Osteoblast (primary cell): ENCODE measurements at regions not wholly inside any gene's neighbourhood (a gene's known extent, or its start where the extent isn't known, plus 50 kb on each side); places are given as distances from the start of the nearest gene placed in this dataset.
"Not testable (repeated sequence)": the region's sequence is repeated elsewhere in the genome, so short reads cannot be mapped to it uniquely, and the experiment has no call there.

ENCODE experiments used
- DNase-seq: peaks from one replicate; pipeline ENCODE4 v3.0.0; 2011; ENCODE audit warnings: low spot score, mixed read lengths; ENCODE audit not compliant: insufficient read length; ENCODE audit errors: missing footprints
- H2AFZ ChIP-seq: 2 replicates; pipeline ENCODE4 v1.6.0; 2011; ENCODE audit warnings: mild to moderate bottlenecking, low read length
- H3K27ac ChIP-seq: 2 replicates; pipeline ENCODE4 v1.5.1; 2011; ENCODE audit warnings: mild to moderate bottlenecking, low read depth, low read length, moderate library complexity
- H3K27me3 ChIP-seq: 2 replicates; pipeline ENCODE4 v1.6.0; 2012; ENCODE audit warnings: mild to moderate bottlenecking, control low read depth, inconsistent platforms, low read length, moderate library complexity; ENCODE audit not compliant: insufficient read depth
- H3K36me3 ChIP-seq: 2 replicates; pipeline ENCODE4 v1.5.1; 2011; ENCODE audit warnings: mild to moderate bottlenecking, low read length, control low read depth, moderate library complexity; ENCODE audit not compliant: insufficient read depth
- H3K4me1 ChIP-seq: 2 replicates; pipeline ENCODE4 v1.5.1; 2011; ENCODE audit warnings: mild to moderate bottlenecking, low read length, control low read depth, moderate library complexity; ENCODE audit not compliant: insufficient read depth
- H3K4me2 ChIP-seq: 2 replicates; pipeline ENCODE4 v1.6.0; 2011; ENCODE audit warnings: mild to moderate bottlenecking, low read length; ENCODE audit not compliant: insufficient read depth
- H3K4me3 ChIP-seq: fragments of 200-600 bp; sonication (generic); 3 replicates; pipeline ENCODE4 v1.5.1; 2012; ENCODE audit warnings: mild to moderate bottlenecking, low read length, inconsistent platforms; ENCODE audit not compliant: insufficient read depth
- H3K79me2 ChIP-seq: 2 replicates; pipeline ENCODE4 v1.6.0; 2012; ENCODE audit warnings: mild to moderate bottlenecking, low read length, control low read depth, inconsistent platforms; ENCODE audit not compliant: insufficient read depth
- H3K9me3 ChIP-seq: 2 replicates; pipeline ENCODE4 v1.5.1; 2011; ENCODE audit warnings: low read depth, low read length, control low read depth
- H4K20me1 ChIP-seq: 2 replicates; pipeline ENCODE4 v1.6.0; 2012; ENCODE audit warnings: mild to moderate bottlenecking, low read length, control low read depth; ENCODE audit not compliant: insufficient read depth
- TF ChIP-seq, protein P1 (sequence below): IDR thresholded peaks from 2 replicates; pipeline ENCODE4 v1.5.1; 2011; ENCODE audit warnings: mild to moderate bottlenecking, low read depth, low read length, moderate library complexity; ENCODE audit errors: extremely low read depth

- Histone ChIP-seq H4K20me1 (no peaks in the 10 kb centered on the region), H3K4me3 (no peak overlapping the region), H3K4me2 (no peak overlapping the region), H3K9me3 (no peaks in the 10 kb centered on the region), H3K36me3 (no peaks in the 10 kb centered on the region), H3K27ac (no peak overlapping the region), H3K79me2 (no peaks in the 10 kb centered on the region), H3K27me3 (no peaks in the 10 kb centered on the region), H2AFZ (no peak overlapping the region), H3K4me1 (no peaks in the 10 kb centered on the region)
- TF ChIP-seq, protein P1, sequence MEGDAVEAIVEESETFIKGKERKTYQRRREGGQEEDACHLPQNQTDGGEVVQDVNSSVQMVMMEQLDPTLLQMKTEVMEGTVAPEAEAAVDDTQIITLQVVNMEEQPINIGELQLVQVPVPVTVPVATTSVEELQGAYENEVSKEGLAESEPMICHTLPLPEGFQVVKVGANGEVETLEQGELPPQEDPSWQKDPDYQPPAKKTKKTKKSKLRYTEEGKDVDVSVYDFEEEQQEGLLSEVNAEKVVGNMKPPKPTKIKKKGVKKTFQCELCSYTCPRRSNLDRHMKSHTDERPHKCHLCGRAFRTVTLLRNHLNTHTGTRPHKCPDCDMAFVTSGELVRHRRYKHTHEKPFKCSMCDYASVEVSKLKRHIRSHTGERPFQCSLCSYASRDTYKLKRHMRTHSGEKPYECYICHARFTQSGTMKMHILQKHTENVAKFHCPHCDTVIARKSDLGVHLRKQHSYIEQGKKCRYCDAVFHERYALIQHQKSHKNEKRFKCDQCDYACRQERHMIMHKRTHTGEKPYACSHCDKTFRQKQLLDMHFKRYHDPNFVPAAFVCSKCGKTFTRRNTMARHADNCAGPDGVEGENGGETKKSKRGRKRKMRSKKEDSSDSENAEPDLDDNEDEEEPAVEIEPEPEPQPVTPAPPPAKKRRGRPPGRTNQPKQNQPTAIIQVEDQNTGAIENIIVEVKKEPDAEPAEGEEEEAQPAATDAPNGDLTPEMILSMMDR, result no peak
- DNase-seq, result no peak
Observed at GRCh38 chr6:164612751-164613150, 696.7 kb downstream of the C6orf118 start.

GRCh38 chr6:164610859-164611258, 698.5 kb downstream of the C6orf118 start:
- H3K79me2 ChIP-seq, H3K9me3 ChIP-seq, H3K4me2 ChIP-seq, H3K27ac ChIP-seq, DNase-seq, H3K27me3 ChIP-seq, H4K20me1 ChIP-seq, H2AFZ ChIP-seq, H3K4me3 ChIP-seq, H3K4me1 ChIP-seq, H3K36me3 ChIP-seq: not testable (repeated sequence)

- not testable (repeated sequence) for H3K4me2 ChIP-seq, H3K4me1 ChIP-seq, H3K27me3 ChIP-seq, H3K9me3 ChIP-seq, DNase-seq, H3K36me3 ChIP-seq, H3K79me2 ChIP-seq, H4K20me1 ChIP-seq, H3K4me3 ChIP-seq, H3K27ac ChIP-seq, H2AFZ ChIP-seq
Observed at GRCh38 chr6:164602415-164602814, 707.0 kb downstream of the C6orf118 start.

GRCh38 chr6:164581563-164581962, 727.8 kb downstream of the C6orf118 start:
- Histone ChIP-seq H3K27me3 (no peaks in the 10 kb centered on the region), H2AFZ (no peak overlapping the region), H3K4me1 (no peaks in the 10 kb centered on the region), H4K20me1 (no peaks in the 10 kb centered on the region), H3K9me3 (peaks cover 5% of the 10 kb centered on the region), H3K4me3 (no peak overlapping the region), H3K79me2 (no peaks in the 10 kb centered on the region), H3K27ac (no peak overlapping the region), H3K36me3 (no peaks in the 10 kb centered on the region), H3K4me2 (no peak overlapping the region)
- DNase-seq, result no peak
- TF ChIP-seq, protein P1, result no peak

DNA sequence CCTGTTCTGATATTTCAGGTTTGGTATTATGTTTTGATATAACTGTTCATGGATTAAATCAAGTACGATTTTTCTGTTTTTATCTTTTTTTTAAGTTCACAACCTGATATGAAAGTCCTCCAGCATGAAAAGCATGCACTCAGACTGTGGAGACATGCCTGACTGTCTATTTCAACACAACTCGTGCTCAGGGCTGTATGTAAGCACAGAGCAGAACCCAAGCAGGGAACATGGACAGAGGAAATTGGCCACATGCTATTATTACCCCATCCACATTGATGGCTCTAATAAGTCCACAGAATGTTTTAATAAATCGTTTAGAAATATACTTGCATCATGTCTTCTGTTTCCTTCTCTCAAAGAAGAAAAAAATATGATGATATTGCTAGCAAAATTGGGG, 730.4 kb downstream of the C6orf118 start:
- H3K4me1 ChIP-seq, result no peaks in the 10 kb centered on the region
- H3K36me3 ChIP-seq, result no peaks in the 10 kb centered on the region
- H4K20me1 ChIP-seq, result no peaks in the 10 kb centered on the region
- H3K4me3 ChIP-seq, result no peak overlapping the region
- no peak overlapping the region for H3K4me2 ChIP-seq
- no peak overlapping the region for H3K27ac ChIP-seq
- DNase-seq, result no peak
- no peaks in the 10 kb centered on the region for H3K9me3 ChIP-seq
- no peaks in the 10 kb centered on the region for H3K79me2 ChIP-seq
- H3K27me3 ChIP-seq, result no peaks in the 10 kb centered on the region
- no peak overlapping the region for H2AFZ ChIP-seq
- TF ChIP-seq, protein P1, result no peak
